ENCODE measurements at regions not wholly inside any gene's neighbourhood (a gene's known extent, or its start where the extent isn't known, plus 50 kb on each side); places are given as distances from the start of the nearest gene placed in this dataset.

GRCh38 chr6:15754706-15755079 is 91.9 kb upstream of the DTNBP1 start:
- TF ChIP-seq CTCF (conservative IDR thresholded peaks at IDR 0.05; ENCODE audit: low read depth, low read length) = no peak
- TF ChIP-seq EZH2 (IDR thresholded peaks at IDR 0.05; ENCODE audit: low read length, unreplicated experiment) = no peak
